HG02981 (cell line): ENCODE measurements at regions not wholly inside any gene's neighbourhood (a gene's known extent, or its start where the extent isn't known, plus 50 kb on each side); places are given as distances from the start of the nearest gene placed in this dataset.

Source experiments
- ATAC-seq: cut with Tn5 transposase; IDR thresholded peaks from one replicate; pipeline ENCODE4 v1.9.1; 2021; ENCODE audit warnings: mild to moderate bottlenecking, moderate library complexity; ENCODE audit not compliant: unreplicated experiment

DNA sequence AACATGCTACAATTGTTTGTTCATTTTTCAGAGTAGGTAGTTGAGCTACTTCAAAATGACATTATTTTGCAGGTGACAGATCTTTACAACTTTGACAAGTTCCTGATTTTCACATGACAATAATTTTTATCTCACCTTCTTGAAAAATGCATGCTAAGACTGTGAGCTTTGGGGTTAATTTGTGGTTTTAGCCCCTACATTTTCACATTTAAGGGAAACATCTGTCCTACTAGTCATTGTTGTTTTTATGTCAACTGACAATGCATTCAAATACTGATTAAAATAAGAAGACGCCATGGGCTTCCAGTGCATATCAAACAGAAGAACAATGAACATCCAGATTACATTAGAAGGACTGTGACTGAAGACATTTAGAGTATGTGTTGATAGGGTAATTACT is 1470.8 kb upstream of the TENM4 start:
- no peak for ATAC-seq

DNA sequence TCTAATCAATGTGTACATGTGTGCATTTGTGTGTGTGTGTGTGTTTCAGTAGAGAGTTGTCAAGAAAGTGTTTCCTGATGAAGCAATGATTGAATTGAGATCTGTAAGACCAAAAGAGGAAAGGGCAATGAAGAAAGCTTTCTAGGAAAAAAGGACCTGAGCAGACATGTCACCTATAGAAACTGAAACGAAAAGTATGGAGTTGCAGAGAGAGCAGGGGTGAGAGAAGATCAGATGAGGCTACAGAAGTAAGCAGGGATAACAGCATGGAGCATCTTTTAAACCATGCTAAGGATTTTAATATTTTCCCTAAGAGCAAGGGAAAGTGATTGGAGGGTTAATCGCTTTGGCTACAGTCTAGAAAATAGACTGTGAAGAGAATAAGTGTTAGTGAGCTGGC is 1459.4 kb upstream of the TENM4 start:
- peak; percentile 74 for ATAC-seq

DNA sequence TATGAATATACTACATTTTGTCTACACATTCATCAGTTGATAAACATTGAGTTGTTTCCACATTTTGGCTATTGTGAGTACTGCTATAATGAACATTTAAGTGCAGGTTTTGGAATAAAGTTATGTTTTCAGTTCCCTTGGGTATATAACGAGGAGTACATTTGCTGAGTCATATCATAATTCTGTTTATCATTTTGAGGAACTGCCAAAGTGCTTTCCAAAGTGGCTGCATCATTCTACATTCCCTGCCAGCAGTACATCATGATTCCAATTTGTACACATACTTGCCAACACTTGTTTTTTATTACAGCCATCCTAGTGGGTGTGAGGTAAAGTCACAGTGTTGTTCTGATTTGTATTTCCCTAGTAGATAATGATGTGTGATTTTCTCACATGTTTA is 1458.6 kb upstream of the TENM4 start:
- ATAC-seq: no peak

DNA sequence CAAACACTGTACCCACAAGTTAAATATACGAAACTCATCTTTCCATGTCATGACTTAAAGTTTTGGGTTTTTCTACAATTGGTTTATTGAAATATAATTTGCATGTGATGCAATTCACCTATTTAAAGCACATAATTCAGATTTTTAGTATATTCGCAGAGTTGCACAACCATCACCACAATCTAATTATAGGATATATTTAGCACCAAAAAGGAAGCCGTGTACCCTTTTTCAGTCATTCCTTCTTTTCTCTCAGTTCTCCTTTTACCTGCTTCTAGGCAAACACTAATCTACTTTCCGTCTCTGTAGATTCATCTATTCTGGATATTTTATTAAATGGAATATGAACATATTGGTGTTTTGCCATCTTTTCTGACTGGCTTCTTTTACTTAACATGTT is 1458.1 kb upstream of the TENM4 start:
- no peak for ATAC-seq

DNA sequence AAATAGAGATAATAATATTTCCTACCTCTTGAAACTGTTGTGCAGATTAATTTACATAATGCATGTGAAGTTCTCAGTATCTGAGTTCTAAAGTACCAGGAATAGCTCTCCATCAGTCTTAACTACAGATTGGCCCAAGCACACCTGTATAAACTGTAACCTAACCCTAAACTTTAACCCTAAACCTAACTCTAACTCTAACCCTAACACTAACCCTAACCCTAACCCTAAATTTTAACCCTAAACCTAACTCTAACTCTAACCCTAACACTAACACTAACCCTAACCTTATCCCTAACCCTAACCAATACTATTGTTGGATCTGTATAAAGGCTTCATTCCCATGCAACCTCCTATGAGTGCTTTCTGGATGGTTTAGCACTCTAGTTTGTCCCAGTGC is 1445.9 kb upstream of the TENM4 start:
- no peak for ATAC-seq

DNA sequence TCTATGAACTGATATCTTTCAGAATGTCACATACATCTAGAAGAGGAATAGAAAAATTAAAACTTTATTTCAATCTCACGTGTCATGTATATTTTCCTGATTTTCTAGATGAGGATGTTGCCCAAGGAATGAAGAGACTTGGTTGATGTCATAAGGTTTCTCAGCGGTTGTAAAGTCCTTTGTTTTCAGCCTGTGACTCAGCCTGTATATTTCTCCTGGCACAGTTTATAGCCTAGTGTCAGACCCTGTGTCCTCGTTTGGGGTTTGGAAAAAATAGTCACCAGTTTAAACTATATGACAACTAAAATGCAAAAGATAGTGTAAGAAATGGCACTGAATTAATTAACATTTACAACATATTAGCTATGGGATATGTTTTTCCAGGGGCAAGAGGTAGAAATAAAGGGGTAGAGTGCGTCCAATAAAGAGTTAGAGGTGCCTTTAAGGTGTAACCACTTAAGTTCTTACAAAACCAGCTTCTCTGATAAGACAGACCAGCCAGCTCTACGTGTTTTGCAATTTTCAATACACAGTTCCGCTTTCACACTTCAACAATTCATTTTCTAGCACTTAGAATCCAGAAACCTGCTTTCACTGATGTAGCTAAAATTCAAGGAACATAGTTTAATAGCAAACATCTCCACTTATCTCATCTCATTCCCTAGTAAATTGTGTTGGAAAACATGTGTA is 1432.6 kb upstream of the TENM4 start:
- ATAC-seq: no peak

DNA sequence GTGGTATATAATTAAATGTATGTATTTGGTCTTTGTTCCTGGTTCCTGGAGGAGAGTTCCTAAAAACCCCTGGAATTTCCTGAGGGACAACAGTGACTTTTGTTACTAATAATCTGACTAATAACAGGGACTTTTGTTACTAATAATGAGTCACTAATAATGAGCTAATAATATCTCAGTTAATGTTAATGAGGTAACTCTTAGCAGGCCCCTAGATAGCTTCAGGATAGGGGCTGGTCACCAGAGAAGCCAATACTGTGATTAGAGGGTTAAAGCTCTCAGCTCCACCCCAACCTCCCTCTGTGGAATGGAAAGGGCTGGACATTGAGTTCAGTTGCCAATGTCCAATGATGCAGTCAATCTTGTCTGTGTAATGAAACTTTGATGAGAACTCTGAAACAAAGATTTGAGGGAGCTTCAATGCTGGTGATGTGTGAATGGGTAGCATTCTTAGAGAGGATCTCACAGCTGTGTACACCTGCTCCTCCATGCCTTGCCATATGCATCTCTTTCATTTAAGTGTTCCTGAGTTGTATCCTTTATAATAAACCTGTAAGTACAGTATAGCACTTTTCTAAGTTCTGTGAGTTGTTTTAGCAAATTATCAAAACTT is 1431.4 kb upstream of the TENM4 start:
- no peak for ATAC-seq

DNA sequence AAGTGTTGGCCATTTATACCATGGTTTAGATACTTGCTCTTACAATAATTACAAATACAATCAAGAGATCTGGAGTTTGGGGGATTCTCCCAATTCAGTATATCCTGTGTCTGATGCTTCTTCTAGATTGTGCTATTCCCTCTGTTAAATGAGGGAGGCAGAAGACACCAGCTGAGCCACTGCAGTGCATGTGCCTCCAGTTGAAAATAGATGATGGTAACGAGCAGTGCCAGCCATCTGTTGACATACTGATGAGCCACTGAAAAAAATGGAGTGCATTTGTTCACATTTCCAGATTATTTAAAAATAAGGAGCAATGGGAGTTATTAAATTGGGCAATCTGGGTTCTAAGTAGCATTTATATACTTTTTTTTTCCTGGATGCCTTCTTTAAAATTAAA is 1428.0 kb upstream of the TENM4 start:
- ATAC-seq: no peak

DNA sequence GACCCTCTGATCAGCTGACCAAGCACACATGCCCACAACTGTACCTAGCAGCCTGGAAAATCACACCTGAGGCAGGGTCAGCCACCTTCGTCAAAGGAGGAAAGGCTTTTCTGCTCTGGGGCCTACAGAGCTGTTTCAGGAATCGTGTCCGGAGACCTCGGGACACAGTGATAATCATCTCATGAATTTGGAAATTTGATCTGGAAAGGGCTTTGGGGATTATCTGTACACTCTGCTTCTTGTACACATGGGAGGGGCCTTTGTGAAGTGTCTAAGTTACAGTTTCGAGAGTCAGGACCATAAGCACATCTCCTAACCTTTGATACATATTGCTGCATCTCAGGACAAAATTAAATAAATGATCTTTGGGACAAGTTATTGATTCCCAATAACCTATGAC is 1421.2 kb upstream of the TENM4 start:
- no peak for ATAC-seq

DNA sequence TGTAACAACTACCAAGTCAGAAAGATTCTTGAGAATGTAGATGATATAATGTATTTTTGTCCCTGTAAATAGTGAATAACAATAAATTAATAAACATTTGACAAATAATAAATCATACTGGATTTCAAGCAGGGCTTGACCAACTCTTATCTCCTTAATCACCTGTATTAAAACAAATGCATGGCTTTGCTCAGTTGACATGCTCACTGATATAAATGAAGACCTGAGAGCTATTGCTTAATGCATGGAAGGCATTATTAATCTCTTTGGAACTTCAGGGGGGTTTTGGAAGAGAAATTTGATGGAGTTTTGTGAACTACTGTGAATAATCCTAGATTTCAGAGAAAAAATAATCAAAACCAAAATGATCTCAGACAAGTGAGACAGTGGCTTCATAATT is 1420.4 kb upstream of the TENM4 start:
- ATAC-seq: no peak

DNA sequence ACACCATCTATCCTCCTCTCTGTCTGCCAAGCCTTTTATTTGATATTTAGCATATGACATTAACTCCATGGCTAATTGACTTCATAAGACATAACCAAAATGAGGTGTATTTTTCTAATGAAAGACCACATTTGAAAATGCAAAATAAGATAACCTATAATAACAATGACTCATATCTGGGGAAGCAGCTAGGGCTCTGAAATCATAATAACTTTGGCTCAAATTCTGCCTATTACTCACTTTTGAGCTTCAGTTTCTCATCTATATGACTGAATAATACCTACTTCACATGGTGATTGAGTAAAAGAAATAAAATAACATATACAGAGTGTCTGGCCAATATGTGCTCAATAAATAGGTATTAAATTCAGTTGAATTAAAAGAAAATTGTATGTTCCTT is 1419.8 kb upstream of the TENM4 start:
- no peak for ATAC-seq

DNA sequence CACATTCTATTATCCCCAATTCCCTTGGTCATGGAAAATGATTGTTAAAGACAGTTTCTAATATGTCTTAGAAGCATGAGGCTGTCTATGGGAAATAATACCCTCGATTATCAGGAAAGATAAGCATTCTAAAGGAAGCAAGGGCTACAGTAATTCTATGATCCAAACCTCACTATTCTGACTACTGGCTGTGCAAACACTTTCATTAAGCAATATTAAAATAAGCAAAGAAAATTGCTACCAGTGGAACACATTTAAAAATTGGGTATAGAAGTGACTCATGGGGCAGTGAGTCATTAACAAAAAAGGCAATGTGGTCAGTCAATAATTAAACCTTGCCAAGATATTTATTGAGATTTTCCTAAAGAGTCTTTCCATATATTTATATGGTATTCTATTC is 1415.2 kb upstream of the TENM4 start:
- peak; percentile 61 for ATAC-seq

DNA sequence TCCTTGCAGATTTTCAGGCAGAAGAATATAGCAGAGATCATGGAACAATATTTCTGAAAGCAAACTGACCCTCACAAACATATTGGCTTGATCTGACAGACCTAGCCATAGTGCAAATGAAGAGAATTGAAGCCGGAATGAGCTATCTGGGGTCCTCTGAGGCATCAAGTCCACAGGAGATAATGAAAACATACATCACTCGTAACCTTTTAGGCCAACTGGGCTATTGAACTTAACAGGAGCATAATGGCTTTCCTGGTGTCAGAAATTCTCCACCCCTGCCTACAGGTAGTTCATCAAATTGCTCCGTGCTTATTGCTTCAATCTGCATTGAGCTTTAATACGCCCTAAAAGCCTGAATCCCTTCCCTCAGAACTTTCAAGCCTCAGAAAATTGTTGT is 1414.6 kb upstream of the TENM4 start:
- ATAC-seq: no peak

DNA sequence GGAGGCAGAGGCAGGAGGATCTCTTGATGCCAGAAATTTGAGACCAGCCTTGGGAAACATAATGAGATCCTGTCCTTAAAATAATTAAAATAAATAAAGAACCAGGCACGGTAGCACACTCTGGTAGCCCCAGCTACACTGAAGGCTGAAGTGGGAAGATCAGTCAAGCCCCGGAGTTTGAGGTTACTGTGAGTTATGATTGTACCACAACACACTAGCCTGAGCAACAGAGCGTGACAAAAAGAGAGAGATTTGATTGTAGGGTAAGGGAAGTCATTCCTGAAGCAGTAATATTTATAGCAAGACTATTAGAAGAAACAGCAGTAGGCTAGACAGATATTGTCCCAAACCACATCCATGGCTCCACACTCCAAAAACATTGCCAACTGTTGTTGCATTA is 1408.4 kb upstream of the TENM4 start:
- ATAC-seq: peak; percentile 55

DNA sequence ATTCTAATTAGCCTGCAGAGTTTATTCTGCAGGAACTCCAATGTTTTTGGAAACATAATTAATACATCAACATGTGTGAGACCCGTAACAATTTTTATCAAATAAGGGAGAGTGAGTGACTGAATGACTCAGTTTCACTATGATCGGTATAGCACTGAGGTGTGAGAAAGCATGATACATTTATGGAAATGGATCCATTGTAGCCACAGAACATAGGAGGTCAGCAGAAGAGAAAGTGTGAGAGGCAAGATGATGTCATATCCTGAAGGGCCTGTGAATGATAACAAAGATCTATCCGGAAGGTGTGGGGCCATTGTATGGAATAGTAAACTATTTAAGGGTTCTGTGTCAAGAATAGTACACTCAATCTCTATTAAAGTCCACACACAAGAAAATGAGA is 1406.1 kb upstream of the TENM4 start:
- ATAC-seq: peak; percentile 92

DNA sequence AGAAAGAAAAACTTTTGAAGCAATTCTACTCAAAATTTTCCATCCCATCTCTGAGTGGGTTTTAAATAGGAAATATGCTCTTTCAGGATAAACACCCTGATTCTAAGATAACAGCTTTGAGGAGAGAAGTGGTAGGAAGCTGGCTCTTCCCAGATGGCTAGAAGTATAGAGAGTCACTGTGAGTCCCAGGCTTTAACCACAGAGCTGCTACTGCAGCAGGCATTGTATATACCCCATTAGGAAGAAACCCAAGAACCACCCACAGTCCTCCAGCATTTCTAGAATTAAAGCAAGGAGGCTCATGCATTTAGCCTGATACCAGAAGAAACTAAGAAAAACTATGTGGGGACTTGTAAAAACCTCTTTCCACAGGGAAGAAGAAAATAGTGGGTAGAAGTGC is 1405.6 kb upstream of the TENM4 start:
- no peak for ATAC-seq

DNA sequence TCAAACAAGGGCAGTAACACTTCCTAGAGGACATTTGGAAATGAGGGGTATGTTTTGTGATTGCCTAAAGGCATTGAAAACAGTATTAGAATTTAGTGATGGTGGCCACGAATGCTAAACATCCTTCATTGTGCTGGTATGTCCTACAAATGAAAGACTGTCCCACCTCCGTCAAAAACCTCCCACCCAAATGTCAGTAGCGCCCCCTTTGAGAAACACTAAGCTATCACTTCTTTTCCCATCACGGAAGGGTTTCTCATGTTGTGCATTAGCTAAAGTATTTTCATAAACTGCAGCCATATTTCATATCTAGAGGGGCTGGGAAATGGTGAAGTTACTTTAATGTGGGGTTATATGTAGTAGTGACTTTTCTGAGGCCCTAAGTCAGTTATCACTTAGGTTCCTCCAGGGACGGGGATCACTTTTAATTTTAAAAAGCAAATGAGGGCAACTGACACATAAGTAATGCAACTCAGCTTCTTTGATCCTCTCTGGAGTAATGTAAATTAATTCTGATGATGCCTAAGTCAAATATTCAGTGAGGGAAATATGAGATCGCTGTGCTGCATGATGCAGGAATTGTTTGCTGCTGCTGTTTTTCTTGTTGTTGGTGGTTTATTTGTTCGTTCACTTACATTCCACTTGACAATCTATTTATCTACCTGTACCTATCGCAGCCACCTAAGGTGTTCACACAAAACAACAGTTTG is 1403.4 kb upstream of the TENM4 start:
- ATAC-seq: no peak

DNA sequence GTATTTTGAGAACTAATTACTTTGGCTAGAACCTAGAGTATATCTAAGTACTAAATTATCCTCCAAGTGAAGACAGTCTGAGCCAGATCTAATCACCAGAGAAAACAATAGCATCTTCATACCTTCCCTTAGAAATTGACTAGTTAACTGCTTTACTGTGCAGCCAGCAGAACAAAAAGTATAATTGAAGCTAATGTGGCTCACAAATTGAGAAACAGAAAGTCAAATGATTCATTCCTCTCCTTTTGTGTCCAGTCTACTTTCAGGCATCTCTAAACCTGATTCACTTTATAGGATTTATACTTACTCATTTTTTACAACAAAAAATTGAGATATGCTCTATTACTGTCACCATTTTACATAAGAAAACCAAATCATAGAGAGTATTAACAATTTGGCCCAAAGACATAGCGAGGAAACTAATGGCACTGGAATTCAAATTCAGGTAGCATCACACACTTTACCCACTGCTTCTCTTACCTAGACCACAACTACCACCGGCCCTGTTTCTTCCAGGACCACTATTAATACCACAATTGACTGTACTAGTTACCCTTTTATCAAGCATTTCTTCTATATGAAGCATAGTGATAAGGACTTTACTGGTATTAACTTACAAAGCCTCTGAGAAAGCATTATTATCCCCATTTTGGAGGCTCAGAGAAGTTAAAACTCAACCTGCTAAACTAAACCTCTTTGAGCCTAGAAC is 1402.6 kb upstream of the TENM4 start:
- peak; percentile 45 for ATAC-seq

DNA sequence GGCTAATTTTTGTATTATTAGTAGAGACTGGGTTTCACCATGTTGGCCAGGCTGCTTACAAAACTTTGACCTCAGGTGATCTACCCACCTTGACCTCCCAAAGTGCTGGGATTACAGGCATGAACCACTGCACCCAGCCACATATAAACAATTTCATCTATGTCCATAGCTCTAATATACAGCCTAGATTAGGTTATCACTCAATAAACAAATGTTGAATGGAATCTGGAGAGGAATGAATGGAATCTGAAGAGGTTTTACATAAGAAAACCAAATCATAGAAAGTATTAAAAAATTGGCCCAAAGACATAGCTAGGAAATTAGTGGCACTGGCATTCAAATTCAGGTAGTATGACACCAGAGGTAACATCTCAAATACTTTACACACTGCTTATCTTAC is 1401.4 kb upstream of the TENM4 start:
- no peak for ATAC-seq

DNA sequence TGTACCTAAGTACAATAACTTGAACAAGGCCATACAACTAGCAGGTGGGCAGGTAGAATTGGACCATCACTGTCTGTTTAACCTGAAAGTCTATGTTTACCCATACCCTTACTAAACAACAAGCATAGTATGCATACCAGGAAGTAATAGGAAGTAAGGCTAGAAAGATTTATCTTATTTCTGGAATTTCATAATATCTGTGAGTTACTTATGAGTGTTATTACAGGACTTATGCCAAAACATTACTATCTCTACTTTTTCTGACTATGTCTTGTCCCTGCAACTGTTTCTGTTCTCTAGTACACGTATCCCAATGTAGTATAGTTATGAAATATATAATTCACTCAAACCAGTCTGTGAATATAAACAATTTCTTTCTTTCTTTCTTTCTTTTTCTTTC is 1400.8 kb upstream of the TENM4 start:
- ATAC-seq: no peak

DNA sequence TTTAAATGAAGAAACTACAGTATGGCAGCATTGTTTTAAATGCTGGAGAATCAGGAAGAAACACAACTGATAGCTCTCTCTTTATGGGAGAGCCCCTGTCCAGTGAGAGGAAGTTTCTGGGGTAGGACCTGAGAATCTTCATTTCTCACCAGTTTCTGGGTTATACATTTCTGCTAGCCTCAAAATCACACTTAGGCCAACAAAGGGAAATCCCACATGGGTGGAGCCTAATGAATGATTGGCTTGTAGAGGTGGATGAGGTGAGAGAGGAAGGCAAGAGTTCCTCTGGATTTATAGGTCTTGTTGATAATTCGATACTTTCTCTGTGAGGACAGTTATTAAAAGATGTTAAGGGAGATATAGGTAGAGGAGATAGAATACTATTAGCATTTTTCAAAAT is 1397.3 kb upstream of the TENM4 start:
- ATAC-seq: peak; percentile 76

DNA sequence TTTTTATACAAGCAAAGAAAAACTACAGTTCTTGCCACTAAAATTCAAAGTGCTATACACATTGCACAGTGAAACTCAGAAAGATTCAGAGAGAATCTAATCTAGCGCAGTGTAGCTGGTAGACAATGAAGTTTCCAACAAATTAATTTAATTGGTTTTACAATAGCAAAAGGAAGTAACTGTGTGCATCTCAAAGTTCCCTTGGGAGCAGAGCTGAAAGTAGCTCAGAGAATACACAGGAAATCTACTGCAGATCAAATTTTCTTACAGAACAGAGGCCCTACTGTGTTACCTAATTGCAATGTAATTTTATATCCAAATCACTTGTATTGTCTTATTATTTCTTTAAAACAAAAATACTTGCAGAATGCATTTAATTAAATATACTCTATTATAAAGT is 1396.2 kb upstream of the TENM4 start:
- ATAC-seq: no peak
